NCI-H187 treated with DMSO at 0.1 percent for 48 hours (cell line): ENCODE measurements at regions not wholly inside any gene's neighbourhood (a gene's known extent, or its start where the extent isn't known, plus 50 kb on each side); places are given as distances from the start of the nearest gene placed in this dataset.

ENCODE experiments used
- DNase-seq: peaks from one replicate; lab custom pipeline; 2025; lab: John Stamatoyannopoulos, UW

DNA sequence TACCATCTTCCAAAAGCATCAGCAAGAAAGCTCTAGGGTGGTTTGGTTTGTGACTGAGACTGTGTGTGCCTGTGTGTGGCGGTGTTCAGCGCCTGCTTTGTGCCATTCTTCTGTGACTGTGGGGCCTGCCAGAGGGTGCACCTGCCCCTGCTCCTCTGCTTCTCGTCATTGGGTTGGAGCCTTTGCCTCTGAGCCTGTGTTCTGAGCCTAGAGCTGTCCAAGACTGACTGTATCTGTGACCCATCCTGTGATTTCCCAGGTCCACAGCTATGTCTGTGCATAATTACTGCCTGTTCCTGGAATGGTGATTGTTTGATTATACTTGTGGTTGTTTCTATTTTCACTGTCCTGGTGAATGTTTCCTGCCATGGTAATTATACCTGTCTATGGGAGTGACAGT is 57.1 kb upstream of the KLHL29 start:
- DNase-seq: no peak

- DNase-seq: no peak
Observed at GRCh38 chr2:23330214-23330613, 54.8 kb upstream of the KLHL29 start.
